GM12865 (cell line): ENCODE measurements at regions not wholly inside any gene's neighbourhood (a gene's known extent, or its start where the extent isn't known, plus 50 kb on each side); places are given as distances from the start of the nearest gene placed in this dataset.
A peak's percentile ranks its signal among the peaks of the same experiment; 100 is the strongest.

Source experiments
- DNase-seq: peaks from one replicate; pipeline ENCODE4 v3.0.0; 2010; ENCODE audit warnings: low read depth
- H3K4me3 ChIP-seq: 2 replicates; pipeline ENCODE4 v1.5.1; 2011; ENCODE audit warnings: mild to moderate bottlenecking, low read depth, low read length, control low read depth
- TF ChIP-seq, protein P1 (sequence below): IDR thresholded peaks from 2 replicates; pipeline ENCODE4 v1.5.1; 2011; ENCODE audit warnings: low read length, control low read depth, low read depth, inconsistent platforms; ENCODE audit not compliant: insufficient read depth; ENCODE audit errors: missing control alignments

- no peak overlapping the region for H3K4me3 ChIP-seq
- peak; percentile 27 for DNase-seq
- TF ChIP-seq, protein P1, sequence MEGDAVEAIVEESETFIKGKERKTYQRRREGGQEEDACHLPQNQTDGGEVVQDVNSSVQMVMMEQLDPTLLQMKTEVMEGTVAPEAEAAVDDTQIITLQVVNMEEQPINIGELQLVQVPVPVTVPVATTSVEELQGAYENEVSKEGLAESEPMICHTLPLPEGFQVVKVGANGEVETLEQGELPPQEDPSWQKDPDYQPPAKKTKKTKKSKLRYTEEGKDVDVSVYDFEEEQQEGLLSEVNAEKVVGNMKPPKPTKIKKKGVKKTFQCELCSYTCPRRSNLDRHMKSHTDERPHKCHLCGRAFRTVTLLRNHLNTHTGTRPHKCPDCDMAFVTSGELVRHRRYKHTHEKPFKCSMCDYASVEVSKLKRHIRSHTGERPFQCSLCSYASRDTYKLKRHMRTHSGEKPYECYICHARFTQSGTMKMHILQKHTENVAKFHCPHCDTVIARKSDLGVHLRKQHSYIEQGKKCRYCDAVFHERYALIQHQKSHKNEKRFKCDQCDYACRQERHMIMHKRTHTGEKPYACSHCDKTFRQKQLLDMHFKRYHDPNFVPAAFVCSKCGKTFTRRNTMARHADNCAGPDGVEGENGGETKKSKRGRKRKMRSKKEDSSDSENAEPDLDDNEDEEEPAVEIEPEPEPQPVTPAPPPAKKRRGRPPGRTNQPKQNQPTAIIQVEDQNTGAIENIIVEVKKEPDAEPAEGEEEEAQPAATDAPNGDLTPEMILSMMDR: no peak
These were observed 201.2 kb downstream of the CDCA7 start for GRCh38 chr2:173555833-173556232.

GRCh38 chr2:173556816-173557215, 202.1 kb downstream of the CDCA7 start:
- DNase-seq: no peak
- H3K4me3 ChIP-seq: no peak overlapping the region
- TF ChIP-seq, protein P1: no peak

DNA sequence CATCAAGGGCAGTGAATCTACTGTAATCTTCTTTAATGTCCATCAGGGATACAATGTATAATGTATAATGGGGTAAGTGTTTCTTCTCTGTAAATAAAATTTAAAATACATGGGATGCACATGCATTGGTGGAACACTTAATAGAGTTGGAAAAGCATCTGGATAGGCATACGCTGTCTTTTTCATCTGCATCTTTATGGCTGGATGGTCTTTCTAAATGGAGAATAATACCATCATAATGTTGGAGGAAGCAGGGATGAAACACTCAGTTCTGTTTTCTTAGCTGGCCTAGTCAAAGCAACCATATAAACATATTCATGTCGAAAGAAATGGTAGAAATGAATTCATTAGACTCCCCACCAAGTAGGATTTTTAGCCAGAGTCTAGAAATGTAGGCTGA, 202.8 kb downstream of the CDCA7 start:
- no peak overlapping the region for H3K4me3 ChIP-seq
- TF ChIP-seq, protein P1: no peak
- DNase-seq: no peak

GRCh38 chr2:173567493-173567892, 212.8 kb downstream of the CDCA7 start:
- TF ChIP-seq, protein P1: no peak
- no peak for DNase-seq

GRCh38 chr2:173568054-173568453, 213.4 kb downstream of the CDCA7 start:
- peak; percentile 31 for DNase-seq
- H3K4me3 ChIP-seq: no peak overlapping the region
- TF ChIP-seq, protein P1: peak; percentile 13

More at GRCh38 chr2:173567493-173567892, 212.8 kb downstream of the CDCA7 start:
- H3K4me3 ChIP-seq: no peak overlapping the region

GRCh38 chr2:173571021-173571821, 216.5 kb downstream of the CDCA7 start:
- no peak overlapping the region for H3K4me3 ChIP-seq
- TF ChIP-seq, protein P1: no peak
- peak; percentile 24 for DNase-seq

- no peak for DNase-seq
- no peak overlapping the region for H3K4me3 ChIP-seq
- TF ChIP-seq, protein P1: no peak
These were observed 217.4 kb downstream of the CDCA7 start for GRCh38 chr2:173571887-173572680.
